ENCODE measurements at regions not wholly inside any gene's neighbourhood (a gene's known extent, or its start where the extent isn't known, plus 50 kb on each side); places are given as distances from the start of the nearest gene placed in this dataset.

DNA sequence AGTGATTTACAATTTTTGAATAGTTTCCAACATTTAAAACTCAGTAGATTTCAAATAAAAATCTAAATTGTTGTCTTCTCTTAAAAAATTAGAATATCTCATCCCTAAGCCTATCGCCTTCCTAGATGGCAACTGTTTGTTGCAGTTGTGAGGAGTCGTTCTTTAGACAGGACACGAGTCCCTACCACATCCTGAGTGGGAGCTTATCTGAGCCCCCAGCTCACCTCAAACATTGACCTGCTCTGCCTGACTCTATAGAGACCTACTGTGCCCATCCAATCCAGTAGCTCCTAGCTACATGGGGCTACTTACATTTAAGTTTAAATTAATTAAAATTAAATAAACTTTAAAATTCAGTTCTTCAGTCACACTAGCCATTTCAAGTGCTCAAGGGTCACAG is 434.7 kb downstream of the FOXO1 start:
- TF ChIP-seq GATA2 (IDR thresholded peaks at IDR 0.05; ENCODE audit: low read depth, low read length) (no peak), GATA3 (IDR thresholded peaks at IDR 0.05; ENCODE audit: low read depth, low read length) (no peak)

Data from SH-SY5Y (cell line).